ENCODE measurements at regions not wholly inside any gene's neighbourhood (a gene's known extent, or its start where the extent isn't known, plus 50 kb on each side); places are given as distances from the start of the nearest gene placed in this dataset.
A peak's percentile ranks its signal among the peaks of the same experiment; 100 is the strongest.
"Not testable (repeated sequence)": the region's sequence is repeated elsewhere in the genome, so short reads cannot be mapped to it uniquely, and the experiment has no call there.

DNA sequence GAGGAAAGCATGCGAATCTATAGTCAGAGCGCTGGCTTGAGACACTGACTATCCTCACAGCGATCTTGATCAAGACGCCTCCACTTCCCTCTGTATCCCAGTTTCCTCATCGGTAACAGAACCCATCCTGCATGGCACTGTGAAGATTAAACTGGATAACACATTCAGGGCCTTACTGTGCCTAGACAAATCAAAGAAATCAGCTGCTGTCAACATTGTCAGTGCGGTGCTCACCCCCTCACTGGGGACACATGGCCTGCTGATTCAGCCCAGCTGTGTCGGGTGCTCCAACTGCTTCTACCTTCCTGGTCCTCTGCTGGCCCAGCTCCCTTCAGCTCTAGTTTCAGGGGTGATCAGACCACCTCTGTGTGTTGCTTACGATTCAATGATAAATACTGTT lies 268.6 kb upstream of the AGAP1 start:
- no peaks in the 10 kb centered on the region for H3K36me3 ChIP-seq
- TF ChIP-seq POLR2AphosphoS5 (IDR thresholded peaks at IDR 0.05) (no peak), POLR2A (IDR thresholded peaks at IDR 0.05; ENCODE audit: low read depth) (no peak), EP300 (IDR thresholded peaks at IDR 0.05) (no peak)
- TF ChIP-seq, protein P1, sequence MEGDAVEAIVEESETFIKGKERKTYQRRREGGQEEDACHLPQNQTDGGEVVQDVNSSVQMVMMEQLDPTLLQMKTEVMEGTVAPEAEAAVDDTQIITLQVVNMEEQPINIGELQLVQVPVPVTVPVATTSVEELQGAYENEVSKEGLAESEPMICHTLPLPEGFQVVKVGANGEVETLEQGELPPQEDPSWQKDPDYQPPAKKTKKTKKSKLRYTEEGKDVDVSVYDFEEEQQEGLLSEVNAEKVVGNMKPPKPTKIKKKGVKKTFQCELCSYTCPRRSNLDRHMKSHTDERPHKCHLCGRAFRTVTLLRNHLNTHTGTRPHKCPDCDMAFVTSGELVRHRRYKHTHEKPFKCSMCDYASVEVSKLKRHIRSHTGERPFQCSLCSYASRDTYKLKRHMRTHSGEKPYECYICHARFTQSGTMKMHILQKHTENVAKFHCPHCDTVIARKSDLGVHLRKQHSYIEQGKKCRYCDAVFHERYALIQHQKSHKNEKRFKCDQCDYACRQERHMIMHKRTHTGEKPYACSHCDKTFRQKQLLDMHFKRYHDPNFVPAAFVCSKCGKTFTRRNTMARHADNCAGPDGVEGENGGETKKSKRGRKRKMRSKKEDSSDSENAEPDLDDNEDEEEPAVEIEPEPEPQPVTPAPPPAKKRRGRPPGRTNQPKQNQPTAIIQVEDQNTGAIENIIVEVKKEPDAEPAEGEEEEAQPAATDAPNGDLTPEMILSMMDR (IDR thresholded peaks at IDR 0.05): no peak
- intact Hi-C loops (cut with DNase I): no loop called here
- peak; percentile 90 for DNase-seq (ENCODE audit: extremely low spot score)
- no peaks in the 10 kb centered on the region for H3K4me1 ChIP-seq
- no peaks in the 10 kb centered on the region for H3K9me3 ChIP-seq
- peaks cover 0 to 8% (median 0%) of the 10 kb centered on the region in 4 donors for H3K27me3 ChIP-seq
- no peak overlapping the region for H3K27ac ChIP-seq (replicated peaks in 1 of 4)
- no peak overlapping the region for H3K4me3 ChIP-seq
- 92% methylated on average over 8 of the region's 8 CpGs for WGBS

DNA sequence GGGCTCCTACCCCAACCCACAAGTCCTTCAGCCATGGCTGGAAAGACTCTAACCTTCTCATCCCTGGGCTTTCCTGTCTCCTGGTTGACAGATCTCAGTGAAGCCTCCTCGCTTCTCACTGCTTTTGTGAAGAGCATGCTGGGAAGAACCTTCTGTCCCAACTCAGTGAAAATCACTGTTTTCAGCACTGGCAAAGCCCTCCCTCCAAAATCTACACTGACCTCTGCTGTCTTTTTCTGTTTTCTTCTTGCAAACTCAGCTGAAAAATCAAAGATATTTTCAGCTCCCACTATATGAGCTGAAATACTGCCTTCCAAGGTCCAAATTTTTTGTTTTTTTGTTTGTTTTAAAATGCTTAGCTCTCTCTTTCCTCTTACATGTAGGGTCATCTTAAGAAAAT lies 266.3 kb upstream of the AGAP1 start:
- intact Hi-C loops (cut with DNase I): no loop called here
- H3K4me3 ChIP-seq: no peak overlapping the region
- 75% methylated on average over 1 of the region's 1 CpG for WGBS
- peak; percentile 64 for DNase-seq (ENCODE audit: extremely low spot score)
- no peaks in the 10 kb centered on the region for H3K9me3 ChIP-seq
- H3K27me3 ChIP-seq: peaks cover 0 to 3% (median 0%) of the 10 kb centered on the region in 4 donors
- peaks cover 0 to 6% (median 0%) of the 10 kb centered on the region in 4 donors for H3K4me1 ChIP-seq
- TF ChIP-seq POLR2A (IDR thresholded peaks at IDR 0.05; ENCODE audit: low read depth) (no peak), EP300 (IDR thresholded peaks at IDR 0.05) (no peak), POLR2AphosphoS5 (IDR thresholded peaks at IDR 0.05) (no peak)
- TF ChIP-seq, protein P1 (IDR thresholded peaks at IDR 0.05): no peak
- no peak overlapping the region for H3K27ac ChIP-seq (replicated peaks in 1 of 4)
- no peaks in the 10 kb centered on the region for H3K36me3 ChIP-seq

DNA sequence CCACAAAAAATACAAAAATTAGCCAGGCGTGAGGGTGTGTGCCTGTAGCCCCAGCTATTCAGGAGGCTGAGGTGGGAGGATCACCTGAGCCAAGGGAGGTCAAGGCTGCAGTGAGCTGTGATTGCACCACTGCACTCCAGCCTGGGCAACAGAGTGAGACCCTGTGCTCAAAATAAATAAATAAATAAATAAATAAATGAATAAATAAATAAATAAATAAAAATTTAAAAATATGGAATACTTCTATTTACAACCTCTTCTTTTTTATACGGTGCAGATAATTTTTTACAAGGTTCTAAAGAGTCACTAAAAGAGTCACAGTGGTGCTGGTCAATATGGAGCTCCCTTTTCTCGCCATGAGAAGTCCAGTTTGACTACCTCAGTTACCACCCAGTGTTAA lies 265.4 kb upstream of the AGAP1 start:
- DNase-seq (ENCODE audit: extremely low spot score); H3K4me3 ChIP-seq; H3K36me3 ChIP-seq; H3K27me3 ChIP-seq; H3K9me3 ChIP-seq; intact Hi-C loops (cut with DNase I); H3K4me1 ChIP-seq; H3K27ac ChIP-seq (replicated peaks in 1 of 4): not testable (repeated sequence)
- WGBS: 91% methylated on average over 3 of the region's 3 CpGs

DNA sequence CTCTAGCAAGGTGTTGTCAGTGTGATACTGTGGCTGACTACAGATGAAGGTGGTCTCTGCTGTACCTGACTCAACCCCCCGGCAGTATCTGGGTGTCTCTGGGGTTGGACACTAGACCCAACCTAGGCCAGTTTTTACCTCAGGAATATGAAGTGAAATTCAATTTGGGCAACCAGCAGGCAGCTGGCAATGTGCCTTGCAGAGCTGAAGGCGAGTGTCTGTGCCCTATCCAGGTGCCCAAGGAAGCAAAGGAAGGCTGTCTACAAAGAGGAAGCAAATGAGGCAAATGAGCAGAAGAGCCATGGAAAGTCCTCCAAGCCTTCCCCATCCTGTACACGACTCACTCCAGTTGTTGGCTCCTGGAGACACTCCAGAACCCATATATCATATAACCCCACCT lies 264.6 kb upstream of the AGAP1 start:
- DNase-seq (ENCODE audit: extremely low spot score): no peak
- H3K4me1 ChIP-seq: peaks cover 0 to 6% (median 0%) of the 10 kb centered on the region in 4 donors
- intact Hi-C loops (cut with DNase I): no loop called here
- H3K27me3 ChIP-seq: peaks cover 0 to 3% (median 0%) of the 10 kb centered on the region in 4 donors
- no peaks in the 10 kb centered on the region for H3K36me3 ChIP-seq
- H3K9me3 ChIP-seq: no peaks in the 10 kb centered on the region
- no peak overlapping the region for H3K4me3 ChIP-seq
- no peak overlapping the region for H3K27ac ChIP-seq (replicated peaks in 1 of 4)
- no peak for TF ChIP-seq EP300 (IDR thresholded peaks at IDR 0.05)
- TF ChIP-seq POLR2A (IDR thresholded peaks at IDR 0.05; ENCODE audit: low read depth): no peak
- TF ChIP-seq POLR2AphosphoS5 (IDR thresholded peaks at IDR 0.05): no peak
- TF ChIP-seq, protein P1 (IDR thresholded peaks at IDR 0.05): no peak
- WGBS: 68% methylated on average over 2 of the region's 3 CpGs

DNA sequence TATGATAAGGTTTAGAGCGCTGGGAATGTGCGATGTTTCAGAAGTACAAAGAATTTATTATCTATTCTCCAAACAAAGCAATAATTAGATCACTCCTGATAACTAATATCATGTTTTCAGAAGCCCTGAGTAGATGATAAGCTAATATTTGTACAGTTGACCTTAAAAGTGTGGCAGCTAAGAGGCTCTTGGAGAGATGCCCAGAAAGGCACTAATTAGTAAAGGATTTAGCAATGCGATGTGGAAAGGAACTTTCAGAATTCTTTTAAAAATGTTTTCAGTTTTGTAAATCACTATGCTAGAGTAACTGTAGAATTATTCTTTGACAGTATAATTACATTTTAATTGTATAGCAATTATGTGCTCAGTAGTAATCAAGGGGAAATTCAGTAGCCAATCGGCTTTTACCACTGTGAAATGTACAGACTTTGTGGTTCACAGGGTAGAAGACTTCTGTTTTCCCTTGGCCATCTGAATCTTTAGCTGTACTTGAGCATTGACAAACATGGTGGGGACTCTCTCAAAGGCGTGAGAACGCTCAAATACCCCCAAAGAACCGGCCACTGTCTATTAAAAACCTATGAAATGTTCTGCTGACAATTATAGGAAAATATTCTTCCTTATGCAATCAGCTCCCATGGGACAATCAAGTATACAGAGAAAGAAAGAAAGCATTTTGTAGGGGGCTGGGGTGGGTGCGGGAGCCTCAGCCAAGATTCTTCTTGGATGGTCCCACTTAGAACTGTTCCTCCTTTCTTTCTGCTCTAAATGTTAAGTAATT lies 262.8 kb upstream of the AGAP1 start:
- WGBS: 60% methylated on average over 8 of the region's 8 CpGs
- Histone ChIP-seq H3K27ac (replicated peaks in 1 of 4) (peak overlapping the region in 1 of 4 donors; percentile 13), H3K9me3 (no peaks in the 10 kb centered on the region), H3K36me3 (no peaks in the 10 kb centered on the region), H3K4me3 (no peak overlapping the region), H3K4me1 (peaks cover 0 to 6% (median 0%) of the 10 kb centered on the region in 4 donors), H3K27me3 (peaks cover 0 to 3% (median 0%) of the 10 kb centered on the region in 4 donors)
- no peak for DNase-seq (ENCODE audit: extremely low spot score)
- no peak for TF ChIP-seq POLR2A (IDR thresholded peaks at IDR 0.05; ENCODE audit: low read depth)
- TF ChIP-seq, protein P1 (IDR thresholded peaks at IDR 0.05): no peak
- TF ChIP-seq POLR2AphosphoS5 (IDR thresholded peaks at IDR 0.05): no peak
- TF ChIP-seq EP300 (IDR thresholded peaks at IDR 0.05): no peak
- intact Hi-C loops (cut with DNase I): no loop called here
